Trophoblast cell (in vitro differentiated cells and primary cell): ENCODE measurements at regions not wholly inside any gene's neighbourhood (a gene's known extent, or its start where the extent isn't known, plus 50 kb on each side); places are given as distances from the start of the nearest gene placed in this dataset.

ENCODE experiments used
- DNase-seq, 2 donors: peaks; one replicate each; pipeline ENCODE4 v3.0.0-alpha.2; 2016
- H2AFZ ChIP-seq: 2 replicates; pipeline ENCODE4 v1.6.1; 2013; ENCODE audit warnings: low read length, moderate library complexity, mild to moderate bottlenecking; ENCODE audit not compliant: insufficient read depth, poor library complexity
- H2AK5ac ChIP-seq: 2 replicates; pipeline ENCODE4 v1.6.1; 2013; ENCODE audit warnings: mild to moderate bottlenecking, low read length
- H2BK120ac ChIP-seq: 2 replicates; pipeline ENCODE4 v1.6.1; 2013; ENCODE audit warnings: low read length, mild to moderate bottlenecking, moderate library complexity; ENCODE audit not compliant: insufficient read depth, poor library complexity
- H2BK12ac ChIP-seq: 2 replicates; pipeline ENCODE4 v1.6.1; 2013; ENCODE audit warnings: mild to moderate bottlenecking, low read length, moderate library complexity
- H2BK5ac ChIP-seq: 2 replicates; pipeline ENCODE4 v1.6.1; 2013; ENCODE audit warnings: low read length, low read depth, moderate library complexity, mild to moderate bottlenecking; ENCODE audit not compliant: poor library complexity
- H3K14ac ChIP-seq: 2 replicates; pipeline ENCODE4 v1.6.1; 2013; ENCODE audit warnings: mild to moderate bottlenecking, low read length
- H3K18ac ChIP-seq: 2 replicates; pipeline ENCODE4 v1.6.1; 2013; ENCODE audit warnings: mild to moderate bottlenecking, low read length
- H3K23ac ChIP-seq: 2 replicates; pipeline ENCODE4 v1.6.1; 2013; ENCODE audit warnings: low read length
- H3K27ac ChIP-seq: 2 replicates; pipeline ENCODE4 v1.5.1; 2013; ENCODE audit warnings: low read depth, mild to moderate bottlenecking, inconsistent platforms, low read length, moderate library complexity
- H3K27me3 ChIP-seq: 2 replicates; pipeline ENCODE4 v1.6.1; 2013; ENCODE audit warnings: inconsistent platforms, mild to moderate bottlenecking, low read length, moderate library complexity; ENCODE audit not compliant: insufficient read depth
- H3K36me3 ChIP-seq, 2 experiments: 1 replicate in 1 of 2; 2 replicates in 1 of 2; pipeline ENCODE4 v1.6.1; 2013; ENCODE audit warnings: low read length in 2 of 2, mild to moderate bottlenecking in 2 of 2, moderate library complexity in 1 of 2; ENCODE audit not compliant: insufficient read depth in 2 of 2, control insufficient read depth in 1 of 2
- H3K4ac ChIP-seq: 2 replicates; pipeline ENCODE4 v1.6.1; 2013; ENCODE audit warnings: low read depth, mild to moderate bottlenecking, low read length, moderate library complexity
- H3K4me1 ChIP-seq, 2 experiments: 1 replicate in 1 of 2; 2 replicates in 1 of 2; pipeline ENCODE4 v1.6.1; 2013; ENCODE audit warnings: low read length in 2 of 2, mild to moderate bottlenecking in 2 of 2, moderate library complexity in 1 of 2; ENCODE audit not compliant: insufficient read depth in 2 of 2, control insufficient read depth in 1 of 2
- H3K4me2 ChIP-seq: 2 replicates; pipeline ENCODE4 v1.6.1; 2013; ENCODE audit warnings: inconsistent platforms, mild to moderate bottlenecking, low read length, moderate library complexity
- H3K4me3 ChIP-seq: 2 replicates; pipeline ENCODE4 v1.5.1; 2013; ENCODE audit warnings: mild to moderate bottlenecking, low read depth, low read length, inconsistent platforms
- H3K79me1 ChIP-seq: one replicate; pipeline ENCODE4 v1.6.1; 2013; ENCODE audit warnings: low read length
- H3K79me2 ChIP-seq: 2 replicates; pipeline ENCODE4 v1.6.1; 2013; ENCODE audit warnings: low read length, mild to moderate bottlenecking; ENCODE audit not compliant: control insufficient read depth, insufficient read depth, poor library complexity
- H3K9ac ChIP-seq: 2 replicates; pipeline ENCODE4 v1.6.1; 2013; ENCODE audit warnings: mild to moderate bottlenecking, low read length
- H3K9me3 ChIP-seq: 2 replicates; pipeline ENCODE4 v1.6.1; 2013; ENCODE audit warnings: low read depth, mild to moderate bottlenecking, control low read depth, inconsistent platforms, low read length; ENCODE audit not compliant: insufficient read depth
- H4K12ac ChIP-seq: 2 replicates; pipeline ENCODE4 v1.6.1; 2013; ENCODE audit warnings: low read depth, mild to moderate bottlenecking, low read length, moderate library complexity
- H4K8ac ChIP-seq: 2 replicates; pipeline ENCODE4 v1.6.1; 2013; ENCODE audit warnings: low read depth, mild to moderate bottlenecking, low read length, moderate library complexity
- H4K91ac ChIP-seq: one replicate; pipeline ENCODE4 v1.6.1; 2013; ENCODE audit warnings: low read depth, mild to moderate bottlenecking, low read length, moderate library complexity
- WGBS: extraction: QIAGEN DNeasy Blood & Tissue Kit; methylation state at CpG from one replicate; pipeline ENCODE4 v1.1.7; 2013; ENCODE audit warnings: missing lambda C conversion rate; ENCODE audit not compliant: insufficient read length, insufficient coverage; ENCODE audit errors: extremely low coverage; 5-methylcytosine and 5-hydroxymethylcytosine counted together

- no CpG with 5 or more reads among the region's 2 CpGs for WGBS
- Histone ChIP-seq H3K4me3 (no peak overlapping the region), H2AFZ (no peak overlapping the region), H4K12ac (no peak overlapping the region), H3K4ac (no peak overlapping the region), H3K79me2 (no peaks in the 10 kb centered on the region), H3K18ac (no peak overlapping the region), H3K4me2 (no peak overlapping the region), H3K9ac (no peak overlapping the region), H3K4me1 (peaks cover 5 to 6% of the 10 kb centered on the region in 2 experiments), H4K8ac (no peak overlapping the region), H2BK120ac (no peak overlapping the region), H4K91ac (no peak overlapping the region), H2BK12ac (no peak overlapping the region), H3K27ac (no peak overlapping the region), H2BK5ac (no peak overlapping the region), H3K79me1 (no peaks in the 10 kb centered on the region), H2AK5ac (no peak overlapping the region), H3K36me3 (no peaks in the 10 kb centered on the region), H3K23ac (no peak overlapping the region), H3K9me3 (no peaks in the 10 kb centered on the region), H3K14ac (no peak overlapping the region), H3K27me3 (no peaks in the 10 kb centered on the region)
- peak in 1 of 2 donors; percentile 46 for DNase-seq
Measured at GRCh38 chr4:151599863-151600262, 160.9 kb downstream of the GATB start.

- H3K36me3 ChIP-seq: no peaks in the 10 kb centered on the region
- no CpG with 5 or more reads among the region's 3 CpGs for WGBS
- no peak overlapping the region for H3K23ac ChIP-seq
- no peaks in the 10 kb centered on the region for H3K27me3 ChIP-seq
- H3K4me3 ChIP-seq: no peak overlapping the region
- H3K79me1 ChIP-seq: no peaks in the 10 kb centered on the region
- no peak overlapping the region for H2AK5ac ChIP-seq
- no peak overlapping the region for H3K27ac ChIP-seq
- no peak overlapping the region for H2BK120ac ChIP-seq
- H3K9me3 ChIP-seq: no peaks in the 10 kb centered on the region
- H3K4me1 ChIP-seq: peaks cover 6% of the 10 kb centered on the region in 2 experiments
- no peak overlapping the region for H4K91ac ChIP-seq
- H3K79me2 ChIP-seq: no peaks in the 10 kb centered on the region
- no peak overlapping the region for H3K14ac ChIP-seq
- H2BK5ac ChIP-seq: no peak overlapping the region
- no peak overlapping the region for H4K12ac ChIP-seq
- H3K4ac ChIP-seq: no peak overlapping the region
- DNase-seq: peak in 1 of 2 donors; percentile 9
- H3K4me2 ChIP-seq: no peak overlapping the region
- H3K18ac ChIP-seq: no peak overlapping the region
- H3K9ac ChIP-seq: no peak overlapping the region
- H2AFZ ChIP-seq: no peak overlapping the region
- no peak overlapping the region for H2BK12ac ChIP-seq
- no peak overlapping the region for H4K8ac ChIP-seq
Measured at GRCh38 chr4:151600432-151600831, 160.4 kb downstream of the GATB start.

- no CpG with 5 or more reads among the region's 2 CpGs for WGBS
- no peak overlapping the region for H2BK120ac ChIP-seq
Measured at GRCh38 chr4:151603377-151603776, 157.4 kb downstream of the GATB start.

GRCh38 chr4:151604238-151604637 lies 156.6 kb downstream of the GATB start:
- H3K9me3 ChIP-seq: no peaks in the 10 kb centered on the region
- no peak overlapping the region for H3K27ac ChIP-seq
- no peak overlapping the region for H2BK5ac ChIP-seq
- no peaks in the 10 kb centered on the region for H3K36me3 ChIP-seq
- H4K12ac ChIP-seq: no peak overlapping the region
- WGBS: no CpG with 5 or more reads among the region's 5 CpGs
- H3K79me1 ChIP-seq: peaks cover 5% of the 10 kb centered on the region
- no peaks in the 10 kb centered on the region for H3K27me3 ChIP-seq
- H3K4ac ChIP-seq: no peak overlapping the region
- H2AFZ ChIP-seq: no peak overlapping the region
- H4K8ac ChIP-seq: no peak overlapping the region
- peaks cover 10 to 16% of the 10 kb centered on the region in 2 experiments for H3K4me1 ChIP-seq
- no peak overlapping the region for H3K4me2 ChIP-seq
- H3K14ac ChIP-seq: no peak overlapping the region
- DNase-seq: peak in 1 of 2 donors; percentile 5
- no peak overlapping the region for H3K4me3 ChIP-seq
- no peak overlapping the region for H3K18ac ChIP-seq
- H4K91ac ChIP-seq: no peak overlapping the region
- no peaks in the 10 kb centered on the region for H3K79me2 ChIP-seq
- no peak overlapping the region for H2BK120ac ChIP-seq
- H3K9ac ChIP-seq: no peak overlapping the region
- H2BK12ac ChIP-seq: no peak overlapping the region
- H2AK5ac ChIP-seq: no peak overlapping the region
- no peak overlapping the region for H3K23ac ChIP-seq

More at GRCh38 chr4:151603377-151603776, 157.4 kb downstream of the GATB start:
- Histone ChIP-seq H2BK12ac (no peak overlapping the region), H4K91ac (no peak overlapping the region), H2BK5ac (no peak overlapping the region), H3K79me1 (peaks cover 5% of the 10 kb centered on the region), H3K27ac (no peak overlapping the region), H4K12ac (no peak overlapping the region), H3K36me3 (no peaks in the 10 kb centered on the region), H3K27me3 (no peaks in the 10 kb centered on the region), H3K79me2 (no peaks in the 10 kb centered on the region), H3K9me3 (no peaks in the 10 kb centered on the region), H3K18ac (no peak overlapping the region), H2AK5ac (no peak overlapping the region), H3K23ac (no peak overlapping the region), H3K4me3 (no peak overlapping the region), H3K14ac (no peak overlapping the region), H3K4ac (no peak overlapping the region), H4K8ac (no peak overlapping the region), H2AFZ (no peak overlapping the region), H3K4me1 (peaks cover 10 to 16% of the 10 kb centered on the region in 2 experiments), H3K4me2 (no peak overlapping the region), H3K9ac (no peak overlapping the region)
- DNase-seq: peak; percentile 40 to 71
